ENCODE measurements at regions not wholly inside any gene's neighbourhood (a gene's known extent, or its start where the extent isn't known, plus 50 kb on each side); places are given as distances from the start of the nearest gene placed in this dataset.

DNA sequence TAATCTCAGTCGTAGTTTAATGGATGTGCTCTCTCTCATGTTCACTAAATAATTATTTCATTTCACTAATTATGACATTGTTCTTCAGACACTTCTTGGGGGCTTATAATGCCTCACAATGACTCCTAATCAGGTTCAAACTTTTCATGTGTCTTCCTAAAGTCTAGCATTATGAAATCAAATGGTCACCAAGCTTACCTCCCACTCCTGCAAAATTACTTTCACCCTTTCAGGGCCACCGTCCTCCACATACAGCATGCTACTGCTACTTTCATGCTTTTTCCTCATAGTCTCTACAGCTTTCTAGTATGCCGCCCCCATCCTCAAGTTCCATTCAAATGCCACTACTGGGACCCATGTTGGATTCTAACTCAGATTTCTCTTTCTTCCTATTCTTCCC is 59.8 kb upstream of the C1orf53 start:
- no peaks in the 10 kb centered on the region for H3K9me3 Mint-ChIP-seq
- peaks cover 9% of the 10 kb centered on the region for H3K4me1 ChIP-seq (ENCODE audit: insufficient read depth)
- H3K36me3 Mint-ChIP-seq (ENCODE audit: low read depth), result no peaks in the 10 kb centered on the region
- no peaks in the 10 kb centered on the region for H3K27me3 Mint-ChIP-seq (ENCODE audit: insufficient read depth, low read depth, poor library complexity)
- ATAC-seq (no peak), DNase-seq (ENCODE audit: low spot score) (no peak)
- TF ChIP-seq CREB1 (CRISPR knock-in tag; IDR thresholded peaks at IDR 0.05; ENCODE audit: low read depth) (no peak), NANOG (IDR thresholded peaks at IDR 0.05; ENCODE audit: borderline replicate concordance) (no peak), POLR2AphosphoS5 (IDR thresholded peaks at IDR 0.05; ENCODE audit: low read depth) (no peak), ZNF331 (CRISPR knock-in tag; IDR thresholded peaks at IDR 0.05; ENCODE audit: low read depth) (no peak), STAT1 (IDR thresholded peaks at IDR 0.05; ENCODE audit: unreplicated experiment) (no peak), EZH2 (IDR thresholded peaks at IDR 0.05; ENCODE audit: low read depth, unreplicated experiment) (no peak)
- TF ChIP-seq, protein P1, sequence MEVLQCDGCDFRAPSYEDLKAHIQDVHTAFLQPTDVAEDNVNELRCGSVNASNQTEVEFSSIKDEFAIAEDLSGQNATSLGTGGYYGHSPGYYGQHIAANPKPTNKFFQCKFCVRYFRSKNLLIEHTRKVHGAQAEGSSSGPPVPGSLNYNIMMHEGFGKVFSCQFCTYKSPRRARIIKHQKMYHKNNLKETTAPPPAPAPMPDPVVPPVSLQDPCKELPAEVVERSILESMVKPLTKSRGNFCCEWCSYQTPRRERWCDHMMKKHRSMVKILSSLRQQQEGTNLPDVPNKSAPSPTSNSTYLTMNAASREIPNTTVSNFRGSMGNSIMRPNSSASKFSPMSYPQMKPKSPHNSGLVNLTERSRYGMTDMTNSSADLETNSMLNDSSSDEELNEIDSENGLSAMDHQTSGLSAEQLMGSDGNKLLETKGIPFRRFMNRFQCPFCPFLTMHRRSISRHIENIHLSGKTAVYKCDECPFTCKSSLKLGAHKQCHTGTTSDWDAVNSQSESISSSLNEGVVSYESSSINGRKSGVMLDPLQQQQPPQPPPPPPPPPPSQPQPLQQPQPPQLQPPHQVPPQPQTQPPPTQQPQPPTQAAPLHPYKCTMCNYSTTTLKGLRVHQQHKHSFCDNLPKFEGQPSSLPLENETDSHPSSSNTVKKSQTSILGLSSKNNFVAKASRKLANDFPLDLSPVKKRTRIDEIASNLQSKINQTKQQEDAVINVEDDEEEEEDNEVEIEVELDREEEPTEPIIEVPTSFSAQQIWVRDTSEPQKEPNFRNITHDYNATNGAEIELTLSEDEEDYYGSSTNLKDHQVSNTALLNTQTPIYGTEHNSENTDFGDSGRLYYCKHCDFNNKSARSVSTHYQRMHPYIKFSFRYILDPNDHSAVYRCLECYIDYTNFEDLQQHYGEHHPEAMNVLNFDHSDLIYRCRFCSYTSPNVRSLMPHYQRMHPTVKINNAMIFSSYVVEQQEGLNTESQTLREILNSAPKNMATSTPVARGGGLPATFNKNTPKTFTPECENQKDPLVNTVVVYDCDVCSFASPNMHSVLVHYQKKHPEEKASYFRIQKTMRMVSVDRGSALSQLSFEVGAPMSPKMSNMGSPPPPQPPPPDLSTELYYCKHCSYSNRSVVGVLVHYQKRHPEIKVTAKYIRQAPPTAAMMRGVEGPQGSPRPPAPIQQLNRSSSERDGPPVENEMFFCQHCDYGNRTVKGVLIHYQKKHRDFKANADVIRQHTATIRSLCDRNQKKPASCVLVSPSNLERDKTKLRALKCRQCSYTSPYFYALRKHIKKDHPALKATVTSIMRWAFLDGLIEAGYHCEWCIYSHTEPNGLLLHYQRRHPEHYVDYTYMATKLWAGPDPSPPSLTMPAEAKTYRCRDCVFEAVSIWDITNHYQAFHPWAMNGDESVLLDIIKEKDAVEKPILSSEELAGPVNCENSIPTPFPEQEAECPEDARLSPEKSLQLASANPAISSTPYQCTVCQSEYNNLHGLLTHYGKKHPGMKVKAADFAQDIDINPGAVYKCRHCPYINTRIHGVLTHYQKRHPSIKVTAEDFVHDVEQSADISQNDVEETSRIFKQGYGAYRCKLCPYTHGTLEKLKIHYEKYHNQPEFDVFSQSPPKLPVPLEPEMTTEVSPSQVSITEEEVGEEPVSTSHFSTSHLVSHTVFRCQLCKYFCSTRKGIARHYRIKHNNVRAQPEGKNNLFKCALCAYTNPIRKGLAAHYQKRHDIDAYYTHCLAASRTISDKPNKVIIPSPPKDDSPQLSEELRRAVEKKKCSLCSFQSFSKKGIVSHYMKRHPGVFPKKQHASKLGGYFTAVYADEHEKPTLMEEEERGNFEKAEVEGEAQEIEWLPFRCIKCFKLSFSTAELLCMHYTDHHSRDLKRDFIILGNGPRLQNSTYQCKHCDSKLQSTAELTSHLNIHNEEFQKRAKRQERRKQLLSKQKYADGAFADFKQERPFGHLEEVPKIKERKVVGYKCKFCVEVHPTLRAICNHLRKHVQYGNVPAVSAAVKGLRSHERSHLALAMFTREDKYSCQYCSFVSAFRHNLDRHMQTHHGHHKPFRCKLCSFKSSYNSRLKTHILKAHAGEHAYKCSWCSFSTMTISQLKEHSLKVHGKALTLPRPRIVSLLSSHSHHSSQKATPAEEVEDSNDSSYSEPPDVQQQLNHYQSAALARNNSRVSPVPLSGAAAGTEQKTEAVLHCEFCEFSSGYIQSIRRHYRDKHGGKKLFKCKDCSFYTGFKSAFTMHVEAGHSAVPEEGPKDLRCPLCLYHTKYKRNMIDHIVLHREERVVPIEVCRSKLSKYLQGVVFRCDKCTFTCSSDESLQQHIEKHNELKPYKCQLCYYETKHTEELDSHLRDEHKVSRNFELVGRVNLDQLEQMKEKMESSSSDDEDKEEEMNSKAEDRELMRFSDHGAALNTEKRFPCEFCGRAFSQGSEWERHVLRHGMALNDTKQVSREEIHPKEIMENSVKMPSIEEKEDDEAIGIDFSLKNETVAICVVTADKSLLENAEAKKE (CRISPR knock-in tag; IDR thresholded peaks at IDR 0.05), result no peak
- TF ChIP-seq, protein P2, sequence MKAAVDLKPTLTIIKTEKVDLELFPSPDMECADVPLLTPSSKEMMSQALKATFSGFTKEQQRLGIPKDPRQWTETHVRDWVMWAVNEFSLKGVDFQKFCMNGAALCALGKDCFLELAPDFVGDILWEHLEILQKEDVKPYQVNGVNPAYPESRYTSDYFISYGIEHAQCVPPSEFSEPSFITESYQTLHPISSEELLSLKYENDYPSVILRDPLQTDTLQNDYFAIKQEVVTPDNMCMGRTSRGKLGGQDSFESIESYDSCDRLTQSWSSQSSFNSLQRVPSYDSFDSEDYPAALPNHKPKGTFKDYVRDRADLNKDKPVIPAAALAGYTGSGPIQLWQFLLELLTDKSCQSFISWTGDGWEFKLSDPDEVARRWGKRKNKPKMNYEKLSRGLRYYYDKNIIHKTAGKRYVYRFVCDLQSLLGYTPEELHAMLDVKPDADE (IDR thresholded peaks at IDR 0.05), result no peak
- H3K79me2 ChIP-seq (replicated peaks; ENCODE audit: insufficient read depth), result no peaks in the 10 kb centered on the region
- no peak overlapping the region for H3K4me3 Mint-ChIP-seq
- H3K4me3 ChIP-seq, result no peak overlapping the region
- H3K9me2 ChIP-seq (ENCODE audit: insufficient read depth), result no peaks in the 10 kb centered on the region; the same call in 1 of the 2 replicates
- peaks cover 23% of the 10 kb centered on the region for H3K4me1 Mint-ChIP-seq
- H2AFZ ChIP-seq, result no peak overlapping the region
- no peaks in the 10 kb centered on the region for H3F3A ChIP-seq (replicated peaks; ENCODE audit: low read depth)
- H3K27ac ChIP-seq (ENCODE audit: low read depth), result no peak overlapping the region
- no peaks in the 10 kb centered on the region for H3K36me3 ChIP-seq (ENCODE audit: insufficient read depth)
- no peaks in the 10 kb centered on the region for H4K20me1 ChIP-seq (replicated peaks; ENCODE audit: insufficient read depth)
- no peak overlapping the region for H3K27ac Mint-ChIP-seq
- no peaks in the 10 kb centered on the region for H3K27me3 ChIP-seq (ENCODE audit: insufficient read depth)
- no peak overlapping the region for H3K4me2 ChIP-seq

Data from GM23338 (cell line).